Smooth muscle cell (in vitro differentiated cells): ENCODE measurements at regions not wholly inside any gene's neighbourhood (a gene's known extent, or its start where the extent isn't known, plus 50 kb on each side); places are given as distances from the start of the nearest gene placed in this dataset.
A peak's percentile ranks its signal among the peaks of the same experiment; 100 is the strongest.

Experiments
- DNase-seq: peaks from one replicate; lab custom pipeline; 2025; ENCODE audit not compliant: unreplicated experiment; lab: John Stamatoyannopoulos, UW
- H2AFZ ChIP-seq: fragments of 200-600 bp; sonication (generic); 2 replicates; pipeline ENCODE4 v1.6.0; 2016; ENCODE audit warnings: antibody characterized with exemption, low read depth, mild to moderate bottlenecking
- H3F3A ChIP-seq: fragments of 200-600 bp; sonication (generic); 2 replicates; pipeline ENCODE4 v1.6.0; 2017; ENCODE audit warnings: antibody characterized with exemption, low read depth
- H3K27ac ChIP-seq: fragments of 200-600 bp; sonication (generic); 2 replicates; pipeline ENCODE4 v1.5.1; 2016; ENCODE audit warnings: low read depth, mild to moderate bottlenecking
- H3K27me3 ChIP-seq: fragments of 200-600 bp; sonication (generic); 2 replicates; pipeline ENCODE4 v1.6.1; 2016; ENCODE audit warnings: low read depth, mild to moderate bottlenecking
- H3K36me3 ChIP-seq: fragments of 200-600 bp; sonication (generic); 2 replicates; pipeline ENCODE4 v1.5.1; 2016; ENCODE audit warnings: low read depth
- H3K4me1 ChIP-seq: fragments of 200-600 bp; sonication (generic); 2 replicates; pipeline ENCODE4 v1.5.1; 2016; ENCODE audit warnings: low read depth
- H3K4me2 ChIP-seq: fragments of 200-600 bp; sonication (generic); 2 replicates; pipeline ENCODE4 v1.6.0; 2016; ENCODE audit warnings: mild to moderate bottlenecking
- H3K4me3 ChIP-seq: fragments of 200-600 bp; sonication (generic); 2 replicates; pipeline ENCODE4 v1.5.1; 2016; ENCODE audit warnings: mild to moderate bottlenecking
- H3K79me2 ChIP-seq: fragments of 200-600 bp; sonication (generic); 2 replicates; pipeline ENCODE4 v1.6.0; 2016; ENCODE audit warnings: low read depth, mild to moderate bottlenecking
- H3K9ac ChIP-seq: fragments of 200-600 bp; sonication (generic); 2 replicates; pipeline ENCODE4 v1.6.0; 2016; ENCODE audit warnings: low read depth
- H3K9me3 ChIP-seq: fragments of 200-600 bp; sonication (generic); replicated peaks from 2 replicates; pipeline ENCODE4 v1.5.1; 2016; ENCODE audit warnings: low read depth
- H4K20me1 ChIP-seq: fragments of 200-600 bp; sonication (generic); 2 replicates; pipeline ENCODE4 v1.6.0; 2016; ENCODE audit warnings: low read depth
- CTCF ChIP-seq: fragments of 200-600 bp; sonication (generic); IDR thresholded peaks from 2 replicates; pipeline ENCODE4 v1.5.1; 2017; ENCODE audit warnings: borderline replicate concordance, mild to moderate bottlenecking, antibody characterized with exemption; ENCODE audit not compliant: insufficient read depth, poor library complexity, severe bottlenecking
- WGBS: methylation state at CpG from one replicate; pipeline ENCODE4 v1.1.7; 2016; ENCODE audit warnings: low lambda C conversion rate; 5-methylcytosine and 5-hydroxymethylcytosine counted together
- small RNA-seq: library from RNA; depleted of rRNA; stranded (forward); fragments of <200 nt; gene quantifications from one replicate; pipeline ENCODE3, GENCODE V24; 2014

GRCh38 chr16:50853329-50853728 lies 111.4 kb downstream of the CYLD start:
- 84% methylated on average over 1 of the region's 1 CpG for WGBS

More at GRCh38 chr16:50853329-50853728, 111.4 kb downstream of the CYLD start:
- no peak overlapping the region for H3K4me3 ChIP-seq
- no peak overlapping the region for H3K9ac ChIP-seq
- H3F3A ChIP-seq: no peaks in the 10 kb centered on the region
- H4K20me1 ChIP-seq: no peaks in the 10 kb centered on the region
- DNase-seq: no peak
- H3K27ac ChIP-seq: no peak overlapping the region
- H2AFZ ChIP-seq: no peak overlapping the region
- H3K9me3 ChIP-seq: no peaks in the 10 kb centered on the region
- H3K36me3 ChIP-seq: no peaks in the 10 kb centered on the region
- H3K4me2 ChIP-seq: no peak overlapping the region
- no peaks in the 10 kb centered on the region for H3K79me2 ChIP-seq
- no peaks in the 10 kb centered on the region for H3K4me1 ChIP-seq
- H3K27me3 ChIP-seq: peaks cover 14% of the 10 kb centered on the region
- no peak for TF ChIP-seq CTCF

Small RNAs in the stretch of these regions (small RNA-seq; reads per million reads assigned to genes)
- gene RNA5SP426: 3.0 reads per million, percentile 52 among the genes with 10 or more reads in this experiment
